ENCODE measurements at regions not wholly inside any gene's neighbourhood (a gene's known extent, or its start where the extent isn't known, plus 50 kb on each side); places are given as distances from the start of the nearest gene placed in this dataset.

DNA sequence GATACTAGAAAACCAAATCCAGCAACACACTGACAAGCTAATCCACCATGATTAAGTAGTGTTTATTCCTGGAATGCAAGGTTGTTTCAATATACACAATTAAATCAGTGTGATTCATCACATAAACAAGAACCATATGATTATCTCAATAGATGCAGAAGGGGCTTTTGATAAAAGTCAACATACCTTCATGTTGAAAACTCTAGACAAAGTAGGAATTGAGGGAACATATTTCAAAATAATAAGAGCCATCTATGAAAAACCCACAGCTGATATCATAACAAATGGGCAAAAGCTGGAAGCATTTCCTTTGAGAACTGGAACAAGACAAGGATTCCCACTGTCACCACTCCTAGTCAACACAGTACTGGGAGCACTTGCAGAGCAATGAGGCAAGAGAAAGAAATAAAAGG lies 213.6 kb upstream of the CSNK1A1L start:
- TF ChIP-seq YY1 (IDR thresholded peaks at IDR 0.05; ENCODE audit: insufficient read depth, insufficient read length) = no peak
- no peak for TF ChIP-seq ZNF274 (IDR thresholded peaks at IDR 0.05; ENCODE audit: low read depth, low read length)
- TF ChIP-seq SUZ12 (IDR thresholded peaks at IDR 0.05; ENCODE audit: extremely low read depth, insufficient read depth, insufficient read length) = no peak

All from NT2/D1 (cell line).